Testis (tissue), 2 donors: ENCODE measurements at regions not wholly inside any gene's neighbourhood (a gene's known extent, or its start where the extent isn't known, plus 50 kb on each side); places are given as distances from the start of the nearest gene placed in this dataset.

Experiments
- POLR2A ChIP-seq: fragments of 450-650 bp; IDR thresholded peaks from one replicate; pipeline ENCODE4 v1.6.1; 2017; ENCODE audit warnings: antibody characterized with exemption, mild to moderate bottlenecking, moderate library complexity
- TF ChIP-seq, protein P1 (sequence below), 3 experiments: fragments of 450-650 bp in 2 of 3; fragments of 200-600 bp in 1 of 3; sonication (generic) in 1 of 3; IDR thresholded peaks; one replicate each; pipeline ENCODE4 v1.5.1; 2016 to 2019; ENCODE audit warnings: antibody characterized with exemption in 3 of 3, mild to moderate bottlenecking in 2 of 3, moderate library complexity in 1 of 3

DNA sequence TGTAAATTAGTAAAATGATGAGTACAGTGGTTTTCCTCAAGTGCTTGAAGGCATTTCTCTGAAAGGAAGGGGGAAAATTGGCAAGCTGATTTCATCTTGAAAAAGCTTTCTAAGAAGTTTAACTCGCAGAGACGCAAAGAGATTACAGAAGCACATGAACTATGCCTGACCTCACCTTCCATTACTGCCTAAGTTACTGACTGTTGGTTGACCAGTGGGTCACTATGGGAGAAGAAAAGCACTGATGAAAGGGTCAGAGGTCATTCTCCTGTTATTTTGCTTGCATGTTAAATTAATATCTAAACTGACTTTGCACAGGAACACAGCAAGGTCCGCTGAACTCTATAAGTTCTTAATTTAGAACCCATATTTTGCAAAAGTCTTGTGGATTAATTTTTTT lies 225.6 kb downstream of the ARL4A start:
- TF ChIP-seq, protein P1, sequence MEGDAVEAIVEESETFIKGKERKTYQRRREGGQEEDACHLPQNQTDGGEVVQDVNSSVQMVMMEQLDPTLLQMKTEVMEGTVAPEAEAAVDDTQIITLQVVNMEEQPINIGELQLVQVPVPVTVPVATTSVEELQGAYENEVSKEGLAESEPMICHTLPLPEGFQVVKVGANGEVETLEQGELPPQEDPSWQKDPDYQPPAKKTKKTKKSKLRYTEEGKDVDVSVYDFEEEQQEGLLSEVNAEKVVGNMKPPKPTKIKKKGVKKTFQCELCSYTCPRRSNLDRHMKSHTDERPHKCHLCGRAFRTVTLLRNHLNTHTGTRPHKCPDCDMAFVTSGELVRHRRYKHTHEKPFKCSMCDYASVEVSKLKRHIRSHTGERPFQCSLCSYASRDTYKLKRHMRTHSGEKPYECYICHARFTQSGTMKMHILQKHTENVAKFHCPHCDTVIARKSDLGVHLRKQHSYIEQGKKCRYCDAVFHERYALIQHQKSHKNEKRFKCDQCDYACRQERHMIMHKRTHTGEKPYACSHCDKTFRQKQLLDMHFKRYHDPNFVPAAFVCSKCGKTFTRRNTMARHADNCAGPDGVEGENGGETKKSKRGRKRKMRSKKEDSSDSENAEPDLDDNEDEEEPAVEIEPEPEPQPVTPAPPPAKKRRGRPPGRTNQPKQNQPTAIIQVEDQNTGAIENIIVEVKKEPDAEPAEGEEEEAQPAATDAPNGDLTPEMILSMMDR (IDR thresholded peaks at IDR 0.05) = no peak
- TF ChIP-seq POLR2A = no peak
